Neural cell (in vitro differentiated cells): ENCODE measurements at regions not wholly inside any gene's neighbourhood (a gene's known extent, or its start where the extent isn't known, plus 50 kb on each side); places are given as distances from the start of the nearest gene placed in this dataset.

ENCODE experiments used
- POLR2AphosphoS5 ChIP-seq: IDR thresholded peaks from 2 replicates; pipeline ENCODE4 v1.6.1; 2012
- TF ChIP-seq, protein P1 (sequence below): fragments of 450-650 bp; IDR thresholded peaks from 2 replicates; pipeline ENCODE4 v1.5.1; 2014; ENCODE audit warnings: antibody characterized with exemption, mild to moderate bottlenecking, moderate library complexity; ENCODE audit not compliant: poor library complexity, severe bottlenecking
- TF ChIP-seq, protein P2 (sequence below): IDR thresholded peaks from 2 replicates; pipeline ENCODE4 v1.6.1; 2012; ENCODE audit warnings: borderline replicate concordance

DNA sequence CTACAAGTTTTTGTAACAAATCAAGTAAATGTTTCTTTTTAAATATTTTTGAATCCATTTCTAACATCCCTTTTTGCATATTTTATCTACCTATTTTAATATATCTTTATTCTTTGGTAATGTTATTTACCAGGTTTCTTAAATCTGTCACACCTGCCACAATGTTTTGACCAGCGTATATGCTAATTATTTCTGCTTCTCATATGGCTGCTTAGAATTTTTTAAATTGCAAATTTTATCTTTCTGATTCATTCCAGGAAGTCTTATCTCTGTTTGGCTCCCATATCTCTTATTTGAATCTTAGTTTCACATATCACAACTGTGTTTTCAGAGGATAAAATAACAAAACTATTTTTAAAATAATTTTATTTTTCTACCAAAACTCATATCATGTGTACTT, 1411.1 kb downstream of the KCNT2 start:
- TF ChIP-seq, protein P1, sequence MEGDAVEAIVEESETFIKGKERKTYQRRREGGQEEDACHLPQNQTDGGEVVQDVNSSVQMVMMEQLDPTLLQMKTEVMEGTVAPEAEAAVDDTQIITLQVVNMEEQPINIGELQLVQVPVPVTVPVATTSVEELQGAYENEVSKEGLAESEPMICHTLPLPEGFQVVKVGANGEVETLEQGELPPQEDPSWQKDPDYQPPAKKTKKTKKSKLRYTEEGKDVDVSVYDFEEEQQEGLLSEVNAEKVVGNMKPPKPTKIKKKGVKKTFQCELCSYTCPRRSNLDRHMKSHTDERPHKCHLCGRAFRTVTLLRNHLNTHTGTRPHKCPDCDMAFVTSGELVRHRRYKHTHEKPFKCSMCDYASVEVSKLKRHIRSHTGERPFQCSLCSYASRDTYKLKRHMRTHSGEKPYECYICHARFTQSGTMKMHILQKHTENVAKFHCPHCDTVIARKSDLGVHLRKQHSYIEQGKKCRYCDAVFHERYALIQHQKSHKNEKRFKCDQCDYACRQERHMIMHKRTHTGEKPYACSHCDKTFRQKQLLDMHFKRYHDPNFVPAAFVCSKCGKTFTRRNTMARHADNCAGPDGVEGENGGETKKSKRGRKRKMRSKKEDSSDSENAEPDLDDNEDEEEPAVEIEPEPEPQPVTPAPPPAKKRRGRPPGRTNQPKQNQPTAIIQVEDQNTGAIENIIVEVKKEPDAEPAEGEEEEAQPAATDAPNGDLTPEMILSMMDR = no peak
- TF ChIP-seq, protein P2, sequence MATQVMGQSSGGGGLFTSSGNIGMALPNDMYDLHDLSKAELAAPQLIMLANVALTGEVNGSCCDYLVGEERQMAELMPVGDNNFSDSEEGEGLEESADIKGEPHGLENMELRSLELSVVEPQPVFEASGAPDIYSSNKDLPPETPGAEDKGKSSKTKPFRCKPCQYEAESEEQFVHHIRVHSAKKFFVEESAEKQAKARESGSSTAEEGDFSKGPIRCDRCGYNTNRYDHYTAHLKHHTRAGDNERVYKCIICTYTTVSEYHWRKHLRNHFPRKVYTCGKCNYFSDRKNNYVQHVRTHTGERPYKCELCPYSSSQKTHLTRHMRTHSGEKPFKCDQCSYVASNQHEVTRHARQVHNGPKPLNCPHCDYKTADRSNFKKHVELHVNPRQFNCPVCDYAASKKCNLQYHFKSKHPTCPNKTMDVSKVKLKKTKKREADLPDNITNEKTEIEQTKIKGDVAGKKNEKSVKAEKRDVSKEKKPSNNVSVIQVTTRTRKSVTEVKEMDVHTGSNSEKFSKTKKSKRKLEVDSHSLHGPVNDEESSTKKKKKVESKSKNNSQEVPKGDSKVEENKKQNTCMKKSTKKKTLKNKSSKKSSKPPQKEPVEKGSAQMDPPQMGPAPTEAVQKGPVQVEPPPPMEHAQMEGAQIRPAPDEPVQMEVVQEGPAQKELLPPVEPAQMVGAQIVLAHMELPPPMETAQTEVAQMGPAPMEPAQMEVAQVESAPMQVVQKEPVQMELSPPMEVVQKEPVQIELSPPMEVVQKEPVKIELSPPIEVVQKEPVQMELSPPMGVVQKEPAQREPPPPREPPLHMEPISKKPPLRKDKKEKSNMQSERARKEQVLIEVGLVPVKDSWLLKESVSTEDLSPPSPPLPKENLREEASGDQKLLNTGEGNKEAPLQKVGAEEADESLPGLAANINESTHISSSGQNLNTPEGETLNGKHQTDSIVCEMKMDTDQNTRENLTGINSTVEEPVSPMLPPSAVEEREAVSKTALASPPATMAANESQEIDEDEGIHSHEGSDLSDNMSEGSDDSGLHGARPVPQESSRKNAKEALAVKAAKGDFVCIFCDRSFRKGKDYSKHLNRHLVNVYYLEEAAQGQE = no peak
- no peak for TF ChIP-seq POLR2AphosphoS5
